Activated CD4-positive, alpha-beta T cell treated with anti-CD3 and anti-CD28 coated beads for 1 hour (primary cell): ENCODE measurements at regions not wholly inside any gene's neighbourhood (a gene's known extent, or its start where the extent isn't known, plus 50 kb on each side); places are given as distances from the start of the nearest gene placed in this dataset.

Experiments used
- DNase-seq: peaks from one replicate; pipeline ENCODE4 v3.0.0-alpha.2; 2020

DNA sequence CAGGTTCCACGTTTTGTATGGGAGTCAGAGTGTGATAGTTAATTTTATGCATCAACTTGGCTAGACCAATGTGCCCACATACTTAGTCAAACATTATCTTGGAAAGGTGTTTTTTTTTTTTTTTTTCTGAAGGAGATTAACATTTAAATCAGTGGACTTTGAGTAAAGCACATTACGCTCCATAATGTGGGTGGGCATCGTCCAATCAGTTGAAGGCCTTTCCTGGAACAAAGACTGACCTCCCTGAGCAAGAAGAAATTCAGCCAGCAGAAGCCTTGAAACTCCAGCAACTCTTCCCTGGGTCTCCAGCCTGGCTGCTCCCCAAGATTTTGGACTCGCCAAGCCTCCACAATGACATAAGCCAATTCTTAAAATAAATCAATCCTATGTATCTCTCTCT, 711.4 kb downstream of the MTRR start:
- no peak for DNase-seq

DNA sequence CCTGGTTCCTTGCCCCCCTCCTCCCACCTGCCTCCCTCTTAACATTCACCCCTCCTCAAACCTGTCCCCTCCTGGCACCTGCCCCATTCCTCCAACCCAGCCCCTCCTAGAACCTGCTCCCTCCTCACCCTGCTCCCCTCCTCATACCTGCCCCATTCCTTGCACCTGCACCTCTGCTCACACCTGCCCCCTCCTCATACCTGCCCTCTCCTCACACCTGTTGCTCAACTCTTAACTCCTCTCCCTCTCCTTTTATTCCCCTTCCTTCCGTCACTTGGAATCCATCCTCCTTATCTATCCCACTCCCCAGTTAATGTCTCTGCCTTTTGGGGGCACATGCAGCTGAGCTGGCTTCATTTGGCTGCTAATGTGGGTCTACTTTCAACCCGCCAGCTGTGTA, 712.1 kb downstream of the MTRR start:
- no peak for DNase-seq

DNA sequence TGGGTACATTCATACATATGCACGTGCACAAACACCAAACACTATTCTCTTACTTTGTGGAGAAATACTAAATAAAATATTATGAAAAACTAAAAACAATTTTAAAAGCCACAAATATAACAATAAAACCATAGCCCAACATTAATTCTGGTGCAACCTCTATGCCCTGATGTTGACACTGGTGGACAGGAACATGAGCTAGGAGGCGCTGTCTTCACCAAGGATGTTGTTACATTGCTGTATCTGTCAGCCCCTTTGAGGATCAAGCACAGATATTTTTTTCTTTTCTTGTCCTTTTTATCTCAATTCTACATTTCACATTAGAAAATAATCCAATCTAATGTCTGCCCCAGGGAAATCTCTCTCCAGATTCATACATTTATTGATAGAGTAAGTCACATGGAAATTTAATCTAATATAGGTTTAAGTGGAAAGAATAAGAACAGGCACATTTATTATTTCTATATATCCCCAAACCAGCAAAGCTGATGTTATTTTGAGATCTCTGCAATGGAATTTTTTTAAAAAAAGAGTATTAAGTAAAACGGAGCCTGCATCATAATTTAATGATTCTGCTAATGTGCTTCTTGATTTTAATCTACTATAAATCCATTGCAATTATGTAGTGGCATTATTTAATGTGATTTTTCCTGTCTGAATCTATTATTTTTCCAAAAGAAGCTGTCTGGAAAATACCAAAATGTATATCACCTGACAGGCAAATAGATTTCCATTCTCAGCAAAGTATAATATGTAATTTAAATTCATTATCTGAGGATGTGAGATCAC, 716.5 kb downstream of the MTRR start:
- no peak for DNase-seq

DNA sequence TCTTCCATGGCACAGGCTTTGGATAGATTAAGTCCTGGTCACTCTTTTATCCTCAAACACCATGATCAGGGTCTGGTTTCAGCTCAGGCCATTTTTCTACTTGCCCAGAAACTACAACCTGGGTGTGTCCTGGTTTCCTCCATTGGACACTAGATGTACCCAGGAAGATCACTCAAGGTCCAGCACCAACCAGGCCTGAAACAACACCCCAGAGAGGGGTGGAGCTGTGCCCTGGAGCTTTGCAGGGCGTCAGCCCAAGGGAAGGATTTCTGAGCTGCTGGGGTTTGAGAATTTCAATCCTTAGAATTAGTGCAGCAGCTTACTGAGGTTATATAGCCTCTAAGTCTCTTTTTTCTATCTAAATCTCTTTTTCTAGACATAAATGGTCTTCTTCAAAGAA, 722.0 kb downstream of the MTRR start:
- DNase-seq: no peak

DNA sequence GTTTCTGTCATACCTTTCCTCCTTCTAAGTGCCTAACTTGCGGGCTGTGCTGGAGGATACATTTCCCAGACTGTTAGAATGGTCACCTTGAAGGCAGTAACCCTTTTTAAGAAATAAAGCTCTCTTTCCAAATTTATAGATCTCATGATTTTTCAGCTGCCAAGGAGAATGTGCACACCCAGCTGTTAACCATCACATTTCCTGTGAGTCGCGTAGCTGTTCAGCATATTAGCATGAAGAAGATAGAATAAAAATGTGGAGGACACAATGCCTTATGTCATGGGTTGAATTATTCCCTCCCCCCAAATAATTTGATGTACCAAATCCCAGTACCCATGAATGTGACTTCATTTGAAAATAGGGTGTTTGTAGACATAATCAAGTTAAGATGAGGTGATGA, 729.4 kb downstream of the MTRR start:
- DNase-seq: no peak

DNA sequence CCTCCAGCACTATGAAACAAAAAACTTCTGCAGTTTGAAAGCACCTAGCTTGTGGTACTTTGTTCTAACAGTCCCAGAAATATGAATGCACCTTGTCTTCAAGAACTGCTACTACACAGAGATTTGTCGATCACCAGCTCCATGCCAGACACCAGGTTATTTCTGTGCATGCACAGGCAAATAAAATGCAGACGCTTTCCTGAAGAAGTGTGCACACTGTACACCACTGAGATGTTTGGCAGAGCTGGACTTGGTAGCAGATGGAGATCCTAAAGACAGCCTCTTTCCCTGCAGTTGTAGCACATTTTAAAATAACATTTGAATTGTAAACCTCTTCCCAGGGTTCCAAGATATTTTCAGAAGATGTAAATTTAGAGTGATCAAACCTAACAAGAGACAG, 730.0 kb downstream of the MTRR start:
- no peak for DNase-seq

DNA sequence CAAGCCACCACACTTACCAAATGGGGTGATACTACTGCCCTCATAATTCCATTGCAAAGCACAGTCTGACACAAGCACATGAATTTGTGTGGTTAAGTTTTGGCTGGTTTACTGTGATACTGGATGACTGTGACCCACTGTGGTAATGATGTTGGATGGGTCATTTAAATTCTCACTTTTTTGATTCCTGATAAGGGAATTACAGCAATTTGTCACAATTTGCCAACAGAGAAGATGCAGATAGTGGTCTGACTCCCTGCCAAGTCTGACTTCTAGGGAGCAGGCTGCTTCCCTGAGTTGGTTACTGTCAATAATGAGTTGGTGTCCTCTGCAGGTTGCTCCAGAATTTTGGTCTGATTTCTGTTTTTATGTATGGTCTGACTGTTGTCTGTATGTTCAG, 731.9 kb downstream of the MTRR start:
- DNase-seq: no peak

DNA sequence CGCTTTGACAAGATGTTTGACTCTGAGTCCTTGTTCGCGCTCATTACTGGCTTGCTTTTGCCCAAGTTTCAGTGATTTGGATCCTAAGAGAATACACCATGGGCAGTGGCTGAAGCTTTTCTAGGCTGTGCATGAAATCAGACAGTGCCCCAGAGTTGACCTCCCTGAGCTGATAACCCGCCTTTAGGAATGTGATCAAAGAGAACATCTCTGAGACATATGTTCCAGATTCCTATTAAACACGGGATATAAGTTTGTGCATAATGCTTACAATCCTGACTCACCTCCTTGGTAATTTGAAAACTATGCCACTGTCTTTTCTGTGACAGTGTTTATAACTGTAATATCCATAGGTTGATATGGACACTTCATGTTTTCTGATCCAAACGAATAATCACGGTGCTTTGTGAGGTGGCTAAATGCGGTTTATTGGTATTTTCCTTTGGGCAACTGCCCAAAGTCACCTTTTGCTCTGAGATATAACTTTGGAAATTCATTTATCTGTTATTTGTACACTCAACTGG, 732.9 kb downstream of the MTRR start:
- DNase-seq: no peak

DNA sequence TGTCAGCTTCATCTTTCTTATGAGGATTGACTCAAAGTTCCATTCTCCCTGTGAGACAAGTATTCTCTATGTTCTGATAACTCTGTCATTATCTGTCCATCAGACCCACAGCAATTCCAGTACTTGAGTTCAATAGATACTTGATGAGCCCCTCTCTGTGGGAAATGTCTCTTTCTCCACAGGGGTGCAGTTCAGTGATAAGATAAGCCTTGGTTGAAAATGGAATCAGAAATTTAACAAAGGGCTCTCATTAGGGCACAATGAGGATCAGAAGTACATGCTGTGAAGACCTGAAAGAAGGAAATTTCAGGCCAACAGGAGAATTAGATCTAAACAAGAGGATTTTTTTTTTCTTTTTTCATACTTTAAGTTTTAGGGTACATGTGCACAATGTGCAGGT, 737.3 kb downstream of the MTRR start:
- no peak for DNase-seq

DNA sequence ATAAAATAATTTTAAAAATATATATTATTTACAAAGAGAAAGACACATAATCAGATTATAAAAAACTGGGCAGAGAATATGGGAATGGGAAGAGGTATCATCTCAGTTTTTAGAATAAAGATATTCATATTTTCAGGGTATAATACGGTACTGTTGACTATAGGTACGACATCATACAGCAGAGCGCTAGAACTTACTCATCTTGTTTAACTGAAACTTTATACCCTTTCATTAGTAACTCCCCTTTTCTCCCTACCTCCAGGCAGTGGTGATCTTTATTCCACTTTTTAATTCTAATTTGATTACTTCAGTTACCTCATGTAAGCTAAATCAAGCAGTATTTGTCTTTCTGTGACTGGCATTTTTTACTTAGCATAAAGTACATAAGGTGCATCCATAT, 742.1 kb downstream of the MTRR start:
- DNase-seq: no peak

DNA sequence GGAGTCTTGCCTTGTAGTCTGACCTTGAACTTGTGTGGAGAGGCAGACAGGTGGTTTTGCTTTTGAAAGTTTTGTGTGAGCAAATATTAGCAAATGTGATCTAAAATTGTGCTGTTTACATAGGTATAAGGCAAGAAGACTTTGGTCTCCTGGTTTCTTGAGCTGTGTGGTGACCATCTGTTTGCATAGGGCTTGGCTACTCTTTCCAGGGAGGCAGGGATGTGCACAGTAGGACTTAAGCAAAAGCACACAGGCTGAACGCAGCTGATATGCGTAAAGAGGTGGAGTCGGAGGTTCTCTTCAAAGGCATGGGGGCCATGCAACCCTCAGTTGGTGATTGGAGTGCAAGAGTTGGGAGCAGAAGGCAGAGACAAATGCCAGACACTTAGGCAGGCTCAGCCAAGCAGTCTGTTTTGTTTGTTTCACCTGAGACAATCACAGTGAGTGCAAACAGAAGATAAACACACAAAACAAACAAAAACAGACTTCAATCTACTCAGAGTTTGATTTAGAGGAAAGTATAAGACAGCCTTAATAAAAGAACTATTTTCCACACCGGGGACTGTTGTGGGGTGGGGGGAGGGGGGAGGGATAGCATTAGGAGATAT, 744.2 kb downstream of the MTRR start:
- DNase-seq: no peak

DNA sequence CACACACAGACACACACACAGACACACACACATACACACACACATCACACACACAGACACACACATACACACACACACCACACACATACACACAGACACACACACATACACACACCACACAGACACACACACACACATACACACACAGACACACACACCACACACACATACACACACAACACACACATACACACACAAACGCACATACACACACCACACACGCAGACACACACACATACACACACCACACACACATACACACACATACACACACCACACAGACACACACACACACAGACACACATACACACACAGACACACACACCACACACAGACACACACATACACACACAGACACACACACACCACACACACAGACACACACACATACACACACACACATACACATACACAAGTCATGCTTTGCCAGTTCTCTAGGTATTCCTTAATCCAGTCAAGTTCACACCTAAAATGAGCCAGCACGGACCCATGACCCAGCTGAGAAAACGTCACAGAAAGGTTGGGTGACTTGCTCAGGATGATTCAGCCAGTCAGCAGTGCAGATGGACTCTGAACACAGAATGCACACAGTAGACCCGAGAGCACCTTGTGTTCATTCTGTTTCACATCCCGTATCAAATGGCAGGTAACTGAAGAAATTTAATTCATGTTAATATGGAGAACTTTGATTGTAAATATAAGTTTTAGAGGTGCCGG, 746.4 kb downstream of the MTRR start:
- DNase-seq: no peak

DNA sequence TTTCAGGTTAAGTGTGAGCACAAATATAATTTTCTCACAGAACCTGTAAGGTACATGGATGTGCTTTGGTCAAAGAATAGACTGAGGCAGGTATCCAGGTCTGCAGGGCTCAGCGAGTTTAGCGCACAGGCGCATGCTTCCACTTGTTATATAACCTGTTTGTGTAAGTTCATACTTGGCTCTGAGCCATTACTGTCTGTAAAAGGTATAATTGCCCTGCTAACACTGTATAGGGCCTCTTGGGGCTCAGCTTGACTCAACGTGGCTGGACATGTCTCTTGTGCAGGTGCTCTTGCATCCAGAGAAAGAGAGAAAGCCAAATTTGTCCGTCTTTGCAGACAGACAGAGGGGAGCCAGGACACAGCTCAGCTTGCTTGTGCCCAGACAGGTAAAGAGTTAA, 759.6 kb downstream of the MTRR start:
- no peak for DNase-seq

DNA sequence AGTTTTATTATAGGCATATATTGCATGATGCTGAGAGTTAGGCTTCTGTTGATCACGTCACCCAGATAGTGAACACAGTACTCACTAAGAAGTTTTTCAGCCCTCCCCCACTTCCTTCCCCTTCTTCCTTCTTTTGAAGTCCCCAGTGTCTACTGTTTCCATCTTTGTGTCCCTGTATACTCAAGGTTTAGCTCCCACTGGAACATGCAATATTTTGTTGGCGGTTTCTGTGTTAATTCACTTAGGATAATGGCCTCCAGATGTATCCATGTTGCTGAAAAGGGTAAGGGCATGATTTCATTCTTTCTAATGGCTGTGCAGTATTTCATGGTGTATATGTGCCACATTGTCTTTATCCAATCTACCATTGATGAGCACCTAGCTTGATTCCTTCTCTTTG, 764.3 kb downstream of the MTRR start:
- DNase-seq: no peak

DNA sequence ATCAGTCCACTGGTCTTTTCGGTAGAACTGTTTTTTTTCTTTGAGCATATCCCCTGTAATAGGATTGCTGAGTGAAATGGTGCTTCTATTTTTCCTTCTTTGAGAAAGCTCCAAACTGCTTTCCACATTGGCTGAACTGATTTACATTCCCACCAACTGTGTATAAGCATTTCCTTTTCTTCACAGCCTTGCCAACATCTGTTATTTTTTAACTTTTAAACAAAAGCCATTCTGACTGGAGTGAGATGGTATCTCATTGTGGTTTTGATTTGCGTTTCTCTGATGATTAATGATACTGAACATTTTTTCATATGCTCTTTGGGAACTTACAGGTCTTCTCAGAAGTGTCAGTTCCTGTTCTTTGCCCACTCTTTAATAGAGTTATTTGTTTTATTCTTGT, 764.7 kb downstream of the MTRR start:
- no peak for DNase-seq

DNA sequence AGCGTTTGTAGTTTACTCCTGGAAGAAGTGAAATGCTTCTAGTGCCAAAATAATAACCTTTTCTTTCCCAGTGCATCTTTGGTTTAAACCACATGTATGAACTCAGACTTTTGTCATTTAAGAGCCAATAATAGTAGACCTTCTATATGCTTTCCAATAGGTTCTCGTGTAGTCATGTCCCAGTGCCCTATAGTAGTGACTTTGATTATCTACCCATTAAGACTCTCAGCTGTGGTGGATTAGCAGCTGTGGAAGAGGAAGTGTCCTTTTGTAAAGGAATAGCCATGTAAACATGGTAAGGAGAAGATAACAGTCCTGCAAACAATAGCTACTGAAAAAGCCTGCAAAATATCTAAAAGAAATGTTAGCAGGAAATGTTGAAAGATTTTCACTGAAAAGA, 765.3 kb downstream of the MTRR start:
- DNase-seq: no peak

DNA sequence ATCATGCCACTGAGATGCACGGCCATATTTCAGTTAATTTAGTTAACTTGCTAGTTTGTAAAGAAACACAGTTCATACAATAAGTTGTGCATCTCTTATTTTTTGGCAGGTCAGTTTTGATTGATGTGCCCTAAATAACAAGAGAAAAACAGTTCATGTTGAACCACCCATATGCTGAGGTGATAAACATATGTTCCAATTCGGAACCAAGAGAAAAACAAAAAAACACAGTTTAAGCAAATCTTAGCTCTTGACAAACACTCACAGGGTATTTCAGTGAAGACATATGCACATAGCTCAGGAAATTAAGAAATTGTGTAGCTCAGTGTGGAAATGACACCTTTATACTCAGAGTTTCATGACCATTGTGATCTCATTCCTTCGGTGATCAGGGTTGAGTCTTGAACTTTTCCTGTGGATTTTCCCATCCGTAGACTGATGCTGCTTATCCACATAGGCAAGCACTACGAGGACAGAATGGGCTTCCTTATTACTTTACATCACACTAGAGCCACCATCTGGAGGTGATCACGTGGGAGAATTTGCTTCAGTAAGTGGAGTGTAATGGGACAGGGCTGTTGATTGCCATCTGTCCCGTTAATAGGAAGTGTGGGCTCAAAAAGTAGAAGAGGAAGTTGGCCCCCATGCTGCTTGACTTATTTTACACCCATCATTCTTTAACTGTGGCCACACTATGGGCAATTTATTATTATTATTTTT, 773.0 kb downstream of the MTRR start:
- no peak for DNase-seq

DNA sequence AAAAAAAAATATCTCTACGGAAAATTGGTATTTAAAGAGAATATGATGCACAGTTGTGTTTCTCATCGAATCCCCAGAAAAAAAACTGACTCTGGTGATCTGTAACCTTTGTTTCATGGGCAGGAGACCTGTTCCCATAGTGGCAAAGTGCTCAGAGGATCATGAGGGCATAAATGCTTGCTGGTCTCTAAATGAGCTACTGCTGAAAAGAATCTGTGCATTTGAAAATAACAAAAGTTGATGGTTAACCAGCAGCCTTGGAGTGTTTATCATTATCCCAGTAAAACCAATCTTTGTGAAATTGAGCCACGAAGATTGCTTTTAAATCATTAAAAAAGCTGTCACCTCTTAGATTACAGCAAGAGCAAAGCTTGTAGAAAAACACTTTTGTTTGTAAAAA, 775.4 kb downstream of the MTRR start:
- no peak for DNase-seq

DNA sequence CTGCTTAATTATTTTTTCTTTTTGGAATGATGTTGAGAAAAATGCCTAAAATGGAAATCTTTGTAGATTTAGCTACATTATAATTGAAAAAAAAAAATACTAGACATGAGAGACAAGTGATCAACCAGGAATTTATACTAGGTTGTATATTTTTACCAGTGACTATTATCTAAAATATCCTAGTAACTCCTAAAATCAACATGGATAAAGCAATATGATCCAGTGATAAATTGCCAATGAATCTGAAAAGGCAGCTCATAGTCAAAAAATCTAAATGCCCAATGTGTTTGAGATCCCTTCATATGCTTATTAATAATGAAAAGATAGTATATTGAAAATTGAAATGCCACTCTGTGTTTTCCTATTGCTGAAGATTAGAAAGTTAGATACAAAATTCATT, 778.2 kb downstream of the MTRR start:
- DNase-seq: no peak

DNA sequence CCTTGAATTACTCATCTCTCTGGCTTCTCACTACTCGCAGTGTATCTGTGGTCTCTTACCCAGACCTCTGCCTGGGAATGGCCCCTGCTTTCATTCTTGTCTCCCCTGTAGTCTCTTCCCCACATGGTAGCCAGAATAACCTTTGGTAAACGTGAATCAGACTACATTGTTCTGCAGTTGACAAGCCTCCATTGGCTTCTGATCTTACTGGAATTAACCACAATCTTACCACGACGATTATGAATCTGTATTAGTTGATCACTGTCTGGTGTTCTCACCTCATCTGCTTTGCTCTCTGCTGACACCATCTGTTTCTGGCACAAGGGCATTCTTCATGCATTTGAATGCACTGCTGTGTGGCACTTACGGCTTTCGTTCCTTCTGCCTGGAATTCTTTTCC, 781.2 kb downstream of the MTRR start:
- no peak for DNase-seq

DNA sequence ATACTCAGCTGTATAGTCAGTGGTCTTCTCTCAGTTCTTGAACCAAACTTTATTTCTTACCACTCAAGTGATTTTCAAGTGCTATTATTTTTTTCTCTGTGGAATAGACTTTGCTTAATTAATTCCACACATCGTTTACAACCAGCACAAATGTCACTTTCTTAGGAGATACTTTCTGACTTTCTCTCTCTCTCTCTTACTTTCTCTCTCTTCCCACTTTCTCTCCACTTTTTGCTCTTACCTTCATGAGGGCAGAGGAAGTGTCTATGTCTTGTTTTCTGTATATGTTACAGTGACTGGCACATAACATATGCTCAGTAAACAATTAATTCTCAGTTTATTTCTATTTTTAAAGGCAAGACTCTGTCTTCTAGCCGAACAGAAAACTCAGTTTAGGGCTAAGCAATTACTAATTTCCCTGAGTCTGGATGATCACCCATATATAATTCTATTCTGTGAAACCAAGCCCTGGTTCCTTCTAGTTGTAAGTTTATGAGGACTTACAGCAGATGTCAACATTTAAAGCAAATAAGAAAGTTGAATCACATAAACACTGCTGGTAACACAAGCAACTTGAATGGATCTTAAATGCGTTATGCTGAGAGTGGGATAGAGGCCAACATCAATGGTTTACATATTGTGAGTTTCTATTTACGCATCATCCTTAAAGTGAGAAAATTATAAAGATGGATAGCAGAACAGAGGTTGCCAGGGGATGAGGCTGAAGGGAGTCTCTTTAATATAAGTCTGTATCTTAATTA, 791.4 kb downstream of the MTRR start:
- no peak for DNase-seq

DNA sequence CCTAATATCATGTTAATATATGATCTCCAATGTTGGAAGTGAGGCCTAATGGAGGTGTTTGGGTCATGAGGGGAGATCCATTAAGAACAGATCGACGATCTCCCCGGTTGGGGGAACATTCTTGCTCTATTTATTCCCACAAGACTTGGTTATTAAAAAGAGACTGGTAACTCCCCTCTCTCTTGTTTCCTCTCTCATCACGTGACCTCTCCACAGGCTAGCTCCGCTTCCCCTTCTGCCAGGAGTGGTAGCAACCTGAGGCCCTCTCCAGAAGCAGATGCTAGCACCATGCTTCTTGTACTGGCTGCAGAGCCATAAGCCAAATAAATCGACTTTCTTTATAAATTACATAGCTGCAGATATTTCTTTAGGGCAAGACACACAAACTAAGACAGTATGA, 794.4 kb downstream of the MTRR start:
- DNase-seq: no peak

DNA sequence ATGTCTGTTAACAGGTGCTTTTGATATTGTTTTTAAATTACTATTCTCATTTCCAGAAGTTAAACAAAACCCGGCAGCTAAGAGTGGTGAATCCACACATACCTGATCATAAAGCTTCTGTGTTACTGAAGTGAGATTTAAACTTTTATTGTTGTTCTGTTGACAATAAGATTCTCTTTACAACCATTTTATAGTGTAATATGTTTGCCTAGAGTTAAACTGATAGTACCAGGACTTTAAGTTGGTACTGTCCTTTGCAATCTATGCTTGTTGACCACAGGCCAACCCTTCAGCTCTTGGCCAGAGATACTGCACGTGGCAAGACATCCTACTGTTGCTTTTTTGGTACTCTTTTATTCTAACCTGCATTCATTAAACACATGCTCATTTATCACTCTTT, 806.2 kb downstream of the MTRR start:
- DNase-seq: no peak
